ENCODE measurements at regions not wholly inside any gene's neighbourhood (a gene's known extent, or its start where the extent isn't known, plus 50 kb on each side); places are given as distances from the start of the nearest gene placed in this dataset.

- DNase-seq: no peak
These were observed 50.8 kb upstream of the JAG1 start for GRCh38 chr20:10724449-10725173.

DNA sequence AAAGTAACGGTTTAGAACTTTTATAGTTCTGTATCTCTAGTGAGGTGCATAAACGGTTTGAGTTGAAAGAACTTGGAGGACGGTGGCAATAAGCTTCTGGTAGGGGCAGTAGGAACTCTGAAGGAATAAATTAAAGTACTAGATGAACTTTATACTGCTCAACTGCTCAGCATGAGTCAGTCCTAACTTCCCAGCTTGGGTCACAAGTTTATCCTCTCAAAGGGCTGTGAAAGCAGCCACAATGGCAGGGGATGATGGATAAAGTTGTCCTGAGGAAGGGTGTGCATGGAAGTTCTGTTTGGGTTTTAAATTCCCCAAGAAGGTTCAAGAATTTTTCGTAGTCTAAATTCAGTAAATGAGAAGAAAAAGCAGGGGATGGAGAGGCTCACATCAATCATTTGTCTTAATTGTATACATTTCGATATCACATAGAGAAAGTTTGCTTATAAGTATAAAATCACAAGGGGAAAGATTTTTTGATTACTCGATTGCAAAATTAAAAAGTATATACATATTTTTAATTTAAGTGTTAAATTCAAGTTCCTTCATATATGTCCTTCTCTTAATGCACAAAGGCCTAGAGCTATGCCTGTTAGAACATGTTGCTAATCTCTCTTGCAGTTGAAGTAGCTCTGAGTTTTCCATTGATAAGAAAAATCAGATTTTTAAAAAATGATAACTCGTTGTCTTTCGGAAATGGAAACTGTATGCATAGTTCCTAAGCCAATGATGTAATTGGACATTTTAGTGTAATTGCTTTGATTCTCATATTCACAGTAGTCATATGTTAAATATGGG lies 55.3 kb upstream of the JAG1 start:
- no peak for DNase-seq

GRCh38 chr20:10729785-10730184 lies 56.0 kb upstream of the JAG1 start:
- DNase-seq: no peak

- DNase-seq: no peak
These were observed 56.9 kb upstream of the JAG1 start for GRCh38 chr20:10730629-10731183.

DNA sequence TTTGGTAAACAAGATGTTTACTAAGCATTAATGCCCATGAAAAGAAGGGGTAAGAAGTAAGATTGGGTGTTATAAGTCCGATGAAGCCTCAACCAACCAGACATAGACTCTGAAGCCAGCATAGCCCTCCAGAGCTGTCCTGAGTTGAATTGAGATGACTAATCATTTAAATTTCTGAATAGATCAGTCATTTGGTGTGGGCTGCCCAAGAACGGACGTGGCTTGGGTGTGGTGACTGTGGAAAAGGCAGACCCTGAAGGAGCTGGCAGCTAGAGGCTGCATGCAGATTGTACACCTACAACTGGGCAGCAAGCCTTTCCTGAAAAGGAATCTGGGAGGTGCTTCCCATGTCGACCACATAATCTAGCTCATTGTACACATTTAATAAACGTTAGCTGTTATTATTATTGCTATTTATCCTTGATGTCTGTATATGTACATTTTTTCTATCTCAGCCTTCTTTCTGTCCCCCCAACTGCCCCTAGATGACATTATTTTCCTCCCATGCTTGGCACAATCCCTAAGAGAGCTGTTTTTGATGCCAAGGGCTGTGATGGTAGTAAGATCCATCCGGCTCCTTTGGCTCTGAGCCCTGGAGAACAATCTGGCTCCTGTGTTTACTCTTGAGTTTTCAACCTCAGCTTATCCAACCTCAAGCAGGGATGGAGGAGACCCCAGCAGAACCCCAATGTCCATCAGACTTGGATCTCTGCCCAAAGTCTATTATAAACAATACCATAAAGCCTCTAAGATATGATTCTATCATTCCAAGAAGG lies 57.6 kb upstream of the JAG1 start:
- DNase-seq: no peak

GRCh38 chr20:10733122-10733521 lies 59.3 kb upstream of the JAG1 start:
- no peak for DNase-seq

- no peak for DNase-seq
These were observed 61.6 kb upstream of the JAG1 start for GRCh38 chr20:10735195-10735949.

DNA sequence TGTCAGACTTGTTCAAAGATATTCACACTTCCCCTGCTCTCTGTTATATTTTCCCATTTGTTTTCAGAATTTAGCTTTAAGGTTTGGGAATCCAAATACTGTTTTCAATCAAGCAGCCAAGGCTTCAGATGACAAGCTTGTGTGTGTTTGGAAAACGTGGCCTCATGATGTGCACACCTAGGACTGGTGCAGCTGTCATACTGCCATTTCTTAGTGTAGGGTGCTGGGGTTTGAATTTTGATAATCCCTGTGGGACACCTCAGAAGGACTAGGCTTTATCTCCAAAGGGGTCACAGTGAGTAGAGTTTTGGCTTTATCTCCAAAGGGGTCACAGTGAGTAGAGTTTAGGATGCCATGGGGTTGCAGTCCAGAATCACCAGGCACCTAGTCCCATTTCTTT lies 65.3 kb upstream of the JAG1 start:
- no peak for DNase-seq

DNA sequence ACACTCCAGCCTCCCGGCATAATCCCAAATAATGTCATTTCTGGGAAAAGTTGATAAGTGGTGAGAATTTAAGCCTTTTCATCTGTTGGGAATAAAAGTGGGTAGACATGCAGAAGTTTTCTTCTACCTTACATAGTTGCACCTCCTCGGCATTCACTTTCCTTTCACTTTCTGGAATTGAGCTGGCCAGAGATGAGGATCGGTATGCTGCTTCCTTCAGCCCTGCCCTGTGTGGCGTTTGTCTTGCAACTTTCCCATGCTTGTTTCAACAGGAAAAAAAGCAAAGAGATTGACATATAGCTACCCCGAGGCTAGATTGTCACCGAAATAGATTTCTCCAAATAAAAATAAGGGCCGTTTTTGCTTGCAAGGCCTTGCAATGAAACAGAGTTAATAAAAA lies 65.8 kb upstream of the JAG1 start:
- no peak for DNase-seq

DNA sequence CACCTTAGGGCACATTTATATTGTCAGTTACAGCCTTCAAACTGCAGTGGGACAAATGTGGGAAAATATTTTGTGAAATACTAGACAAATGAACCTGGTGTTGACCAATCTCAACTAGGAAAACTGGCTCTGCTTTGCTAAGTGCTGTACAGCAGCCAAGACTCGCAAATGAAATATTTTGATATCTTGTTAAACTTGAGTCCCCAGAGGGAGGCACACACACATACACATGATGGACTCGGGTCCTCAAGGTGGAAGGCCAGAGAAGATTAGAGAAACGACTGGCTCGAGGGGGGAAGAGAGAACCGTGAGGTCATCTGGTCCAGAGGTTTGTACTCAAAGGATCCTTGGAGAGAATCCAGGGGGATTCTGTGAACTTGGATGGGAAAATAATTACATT lies 67.3 kb upstream of the JAG1 start:
- DNase-seq: no peak

DNA sequence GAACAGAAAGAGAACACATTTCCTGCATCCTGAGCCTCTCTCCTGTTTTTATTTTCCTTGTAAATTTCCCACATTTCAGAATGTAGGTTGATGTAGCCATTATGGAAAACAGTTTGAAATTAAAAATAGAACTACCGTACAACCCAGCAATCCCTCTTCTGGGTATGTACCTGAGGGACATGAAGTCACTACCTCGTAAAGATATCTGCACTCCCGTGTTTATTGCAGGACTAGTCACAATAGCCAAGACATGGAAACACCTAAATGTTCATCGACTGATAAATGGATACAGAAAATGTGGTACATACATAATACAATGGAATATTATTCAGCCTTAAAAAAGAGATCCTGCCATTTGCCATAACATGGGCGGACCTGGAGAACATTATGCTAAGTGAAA lies 72.0 kb upstream of the JAG1 start:
- DNase-seq: no peak

- no peak for DNase-seq
These were observed 73.2 kb upstream of the JAG1 start for GRCh38 chr20:10747019-10747418.

- DNase-seq: no peak
These were observed 75.3 kb upstream of the JAG1 start for GRCh38 chr20:10749084-10749483.

DNA sequence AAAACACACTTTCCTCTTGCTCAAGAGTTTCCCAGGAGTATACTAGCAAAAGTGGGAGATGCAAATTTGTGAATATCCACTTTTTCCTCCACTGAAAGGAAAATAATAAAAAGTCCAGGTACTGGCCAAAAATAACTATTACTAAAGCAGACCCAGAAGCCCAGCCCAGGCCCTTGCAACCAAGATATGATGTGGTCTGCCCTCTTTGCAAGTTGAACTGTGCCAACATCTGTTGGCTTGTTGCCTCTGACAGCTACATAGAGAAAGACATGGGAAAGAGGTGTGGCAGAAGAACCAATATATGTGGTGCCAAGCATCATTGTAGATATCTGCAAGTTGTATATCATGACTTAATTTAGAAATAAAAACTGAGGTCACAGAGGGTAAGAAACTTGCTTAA lies 78.4 kb upstream of the JAG1 start:
- no peak for DNase-seq

GRCh38 chr20:10754824-10755223 lies 81.0 kb upstream of the JAG1 start:
- DNase-seq: no peak

GRCh38 chr20:10758446-10758845 lies 84.6 kb upstream of the JAG1 start:
- DNase-seq: no peak

DNA sequence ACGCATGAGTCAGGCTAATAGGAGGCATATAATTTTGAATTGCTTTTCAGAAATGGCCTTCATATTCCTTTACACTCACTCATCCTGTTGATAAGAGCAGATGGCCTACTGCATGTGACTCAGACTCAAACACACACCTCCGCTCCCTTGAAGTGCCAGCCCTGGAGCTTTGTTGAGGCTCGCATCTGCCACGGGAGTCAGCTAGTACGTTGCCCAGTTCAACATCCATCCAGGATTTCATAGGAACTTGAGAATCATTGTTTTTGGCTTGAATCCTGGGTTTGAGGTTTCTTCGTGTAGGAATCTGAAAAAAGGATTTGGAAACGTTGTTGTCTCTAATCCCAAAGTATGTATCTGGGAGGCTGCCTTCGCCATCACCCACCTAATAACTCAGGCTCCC lies 87.4 kb upstream of the JAG1 start:
- no peak for DNase-seq

- DNase-seq: no peak
These were observed 88.0 kb upstream of the JAG1 start for GRCh38 chr20:10761786-10762185.

- DNase-seq: no peak
These were observed 88.4 kb upstream of the JAG1 start for GRCh38 chr20:10762216-10762615.

DNA sequence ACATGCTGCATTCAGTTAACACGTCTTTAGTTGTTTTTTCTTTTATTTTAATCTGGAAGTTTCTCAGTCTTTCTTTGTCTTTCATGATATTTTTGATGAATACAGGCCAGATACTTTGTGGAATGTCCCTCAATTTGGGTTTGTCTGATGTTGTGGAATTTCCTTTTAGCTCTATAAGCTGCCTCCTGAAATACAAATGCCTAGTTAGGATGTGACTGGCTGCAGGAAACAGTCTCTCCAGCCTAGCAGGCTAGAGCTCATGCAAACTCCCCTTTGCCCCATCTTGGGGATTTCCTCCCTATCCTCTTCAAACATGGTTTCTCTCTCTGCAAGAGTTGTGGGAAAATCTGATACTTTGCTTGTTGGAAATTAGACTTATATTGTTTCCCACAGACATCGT lies 89.3 kb upstream of the JAG1 start:
- DNase-seq: no peak

DNA sequence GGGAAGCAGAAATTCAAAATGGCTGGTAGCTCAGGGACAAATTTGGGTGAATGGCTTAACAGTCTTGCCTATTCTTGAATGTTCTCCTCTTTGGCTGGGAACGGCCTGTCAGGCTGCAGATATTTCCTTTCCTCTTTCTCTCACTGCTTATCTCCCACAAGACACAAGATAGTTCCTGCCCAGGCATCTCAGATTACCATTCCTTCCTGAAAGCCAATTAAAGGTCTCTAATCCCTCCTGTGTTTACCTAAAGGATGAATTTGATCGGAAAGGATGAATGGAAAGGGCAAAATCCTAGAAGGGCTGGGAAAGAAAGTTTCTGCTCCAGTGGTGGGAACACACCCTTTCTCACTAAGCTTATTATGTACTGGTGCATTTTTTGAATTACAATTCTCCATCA lies 95.9 kb upstream of the JAG1 start:
- DNase-seq: no peak

- DNase-seq: no peak
These were observed 97.0 kb upstream of the JAG1 start for GRCh38 chr20:10770753-10771152.

Data from inflammatory macrophage treated with lipopolysaccharide for 4 hours (primary cell).